Urothelium cell line (cell line): ENCODE measurements at regions not wholly inside any gene's neighbourhood (a gene's known extent, or its start where the extent isn't known, plus 50 kb on each side); places are given as distances from the start of the nearest gene placed in this dataset.
A peak's percentile ranks its signal among the peaks of the same experiment; 100 is the strongest.
"Not testable (repeated sequence)": the region's sequence is repeated elsewhere in the genome, so short reads cannot be mapped to it uniquely, and the experiment has no call there.

ENCODE experiments used
- DNase-seq: peaks from one replicate; pipeline ENCODE4 v3.0.0; 2011; ENCODE audit warnings: low spot score, mixed read lengths
- FAIRE-seq: peaks from 2 replicates; lab custom pipeline; 2011; peaks lifted over from hg19 to GRCh38; lab: Jason Lieb, UNC

DNA sequence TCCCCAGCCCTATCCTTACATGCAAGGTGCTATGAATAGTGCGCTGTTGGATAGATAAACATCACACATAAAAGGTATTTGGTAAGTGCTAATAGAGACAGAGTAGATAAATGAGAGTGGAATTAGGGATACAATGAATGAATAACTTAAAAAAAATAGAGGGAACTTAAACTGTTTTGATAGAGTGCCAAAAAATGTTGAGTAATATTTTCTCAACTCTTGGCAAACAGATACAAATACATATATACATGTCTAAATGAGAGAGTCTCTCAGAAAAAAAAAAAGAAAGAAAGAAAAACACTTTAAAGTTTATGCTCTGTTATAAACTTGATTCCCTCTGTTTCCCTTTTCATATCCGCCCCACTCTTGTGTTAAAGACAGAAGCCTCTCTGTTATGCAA is 667.4 kb downstream of the ROBO2 start:
- FAIRE-seq = no peak
- DNase-seq = no peak

DNA sequence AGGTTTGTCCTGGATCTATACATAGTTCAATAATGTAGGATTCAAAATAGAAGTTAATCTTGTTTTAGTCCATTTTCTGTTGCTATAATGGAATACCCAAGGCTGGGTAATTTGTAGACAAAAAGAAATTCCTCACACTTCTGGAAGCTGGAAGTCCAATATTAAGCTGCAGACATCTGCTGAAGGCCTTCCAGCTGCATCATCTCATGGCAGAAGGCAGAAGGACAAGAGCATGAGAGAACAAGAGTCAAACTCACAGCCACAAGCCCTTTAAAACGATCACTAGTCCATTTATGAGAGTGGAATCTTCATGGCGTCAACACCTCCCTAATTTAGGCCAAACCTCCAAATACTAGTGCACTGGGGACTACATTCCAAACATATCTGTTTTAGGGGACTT is 669.3 kb downstream of the ROBO2 start:
- DNase-seq = no peak

DNA sequence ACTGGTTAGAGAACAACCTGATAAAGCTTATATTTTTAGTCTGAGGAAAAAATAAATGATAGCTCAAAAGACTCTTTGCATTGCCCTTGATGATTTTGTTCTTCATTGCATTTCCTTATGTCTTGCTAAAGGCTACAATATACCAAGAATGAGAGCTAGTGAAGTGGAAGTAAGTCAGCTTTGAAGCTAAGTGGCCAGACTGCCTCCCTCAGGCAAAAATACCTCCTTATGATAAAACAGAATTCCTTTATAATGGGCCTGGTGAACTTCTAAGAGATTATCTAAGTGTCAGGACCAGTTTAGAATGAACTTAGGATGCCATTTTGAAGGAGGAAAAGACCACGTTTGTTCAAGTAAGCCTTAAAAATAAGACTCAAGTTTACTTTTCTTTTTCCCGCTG is 678.4 kb downstream of the ROBO2 start:
- FAIRE-seq = no peak

More for the DNA sequence above, 669.3 kb downstream of the ROBO2 start:
- FAIRE-seq = no peak

DNA sequence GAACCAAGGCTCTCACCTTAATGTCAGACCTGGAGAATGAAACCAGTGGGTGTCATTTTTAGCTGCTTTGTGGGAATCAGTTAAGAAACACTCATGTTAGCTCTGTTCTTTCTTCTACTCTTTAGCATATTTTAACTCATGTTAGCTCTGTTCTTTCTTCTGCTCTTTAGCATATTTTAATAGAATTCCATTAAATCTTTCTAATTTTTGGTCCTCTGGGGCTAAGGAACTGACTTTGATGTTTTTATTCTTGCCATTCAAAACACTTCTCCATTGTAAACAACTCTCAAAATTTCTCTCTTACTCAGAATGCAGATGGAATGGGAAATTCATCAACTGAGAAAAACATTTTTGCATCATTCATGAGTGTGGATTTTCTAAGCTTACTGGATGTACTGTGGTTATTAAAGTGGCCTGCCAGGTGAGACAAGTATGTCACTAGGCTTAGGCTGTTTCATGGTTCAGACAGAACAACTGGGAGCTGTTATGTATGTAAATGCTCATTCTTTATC is 680.6 kb downstream of the ROBO2 start:
- DNase-seq = no peak
- FAIRE-seq = no peak

More for the DNA sequence above, 678.4 kb downstream of the ROBO2 start:
- no peak for DNase-seq

DNA sequence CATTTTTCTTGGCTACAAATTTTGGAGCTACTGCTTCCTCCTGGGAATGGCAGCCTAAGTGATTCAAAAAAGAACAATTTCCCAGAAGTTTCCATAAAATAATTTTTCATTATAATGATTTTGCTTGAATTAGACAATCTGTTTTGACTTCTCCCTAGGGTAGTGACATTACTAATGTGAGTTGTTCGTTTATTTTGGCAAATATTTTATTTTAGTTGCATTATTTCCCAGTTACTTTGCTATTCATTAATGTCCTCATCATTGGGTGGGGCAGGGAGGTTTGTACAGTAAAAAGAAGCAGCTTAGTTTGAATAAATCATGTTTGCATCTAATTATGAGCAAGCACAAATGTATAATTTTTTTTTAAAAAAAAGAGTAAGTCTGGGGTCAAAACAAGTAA is 686.6 kb downstream of the ROBO2 start:
- FAIRE-seq (no peak), DNase-seq (no peak)

DNA sequence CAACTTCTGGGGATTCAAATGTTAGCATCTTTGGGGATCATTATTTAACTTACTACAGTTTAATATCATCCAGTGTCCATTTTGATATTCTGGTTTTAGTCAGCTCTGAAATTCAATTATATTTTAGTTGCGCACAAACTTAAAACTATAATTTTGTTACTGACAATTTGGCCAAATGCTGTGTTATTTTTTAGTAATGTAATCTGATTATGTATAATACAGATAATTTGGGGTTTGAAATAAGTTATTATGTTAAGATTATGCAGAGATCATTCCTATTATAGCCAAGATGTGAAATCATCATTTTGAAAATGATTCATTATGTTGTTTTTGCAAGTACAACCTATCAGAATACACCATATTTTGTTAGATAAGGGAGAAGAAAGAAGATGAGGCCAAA is 706.1 kb downstream of the ROBO2 start:
- DNase-seq (no peak), FAIRE-seq (no peak)

DNA sequence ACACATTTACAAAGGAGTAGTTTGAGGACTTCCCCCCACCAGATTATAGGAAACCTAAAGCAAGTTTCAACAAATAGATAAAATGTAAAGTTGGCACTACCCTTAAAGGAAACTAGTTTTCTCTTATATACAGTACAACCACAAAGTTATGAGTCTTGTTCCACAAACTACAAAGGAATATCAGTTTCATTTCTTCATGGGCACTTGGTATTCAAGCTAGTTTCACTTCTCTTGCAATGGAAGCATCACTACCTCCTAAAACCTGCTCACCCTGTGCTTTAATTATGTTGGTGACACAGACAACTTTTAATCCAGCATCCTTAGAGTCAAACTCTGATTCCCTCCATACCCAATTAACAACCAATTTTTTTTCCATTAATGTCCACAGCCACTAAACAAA is 707.0 kb downstream of the ROBO2 start:
- FAIRE-seq (no peak), DNase-seq (no peak)

DNA sequence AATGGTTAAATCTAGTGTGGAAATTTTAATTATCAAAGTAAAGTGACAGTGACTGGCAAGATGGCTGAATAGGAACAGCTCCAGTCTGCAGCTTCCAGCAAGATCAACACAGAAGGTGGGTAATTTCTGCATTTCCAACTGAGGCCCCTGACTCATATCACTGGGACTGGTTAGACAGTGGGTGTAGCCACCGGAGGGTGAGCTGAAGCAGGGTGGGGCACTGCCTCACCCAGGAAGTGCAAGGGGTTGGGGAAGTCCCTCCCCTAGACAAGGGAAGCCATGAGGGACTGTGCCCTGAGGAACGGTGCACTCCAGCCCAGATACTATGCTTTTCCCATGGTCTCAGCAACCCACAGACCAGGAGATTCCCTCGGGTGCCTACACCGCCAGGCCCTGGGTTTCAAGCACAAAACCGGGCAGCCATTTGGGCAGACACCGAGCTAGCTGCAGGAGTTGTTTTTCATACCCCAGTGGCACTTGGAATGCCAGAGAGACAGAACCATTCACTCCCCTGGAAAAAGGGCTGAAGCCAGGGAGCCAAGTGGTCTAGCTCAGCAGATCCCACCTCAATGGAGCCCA is 716.6 kb downstream of the ROBO2 start:
- DNase-seq, FAIRE-seq: not testable (repeated sequence)

DNA sequence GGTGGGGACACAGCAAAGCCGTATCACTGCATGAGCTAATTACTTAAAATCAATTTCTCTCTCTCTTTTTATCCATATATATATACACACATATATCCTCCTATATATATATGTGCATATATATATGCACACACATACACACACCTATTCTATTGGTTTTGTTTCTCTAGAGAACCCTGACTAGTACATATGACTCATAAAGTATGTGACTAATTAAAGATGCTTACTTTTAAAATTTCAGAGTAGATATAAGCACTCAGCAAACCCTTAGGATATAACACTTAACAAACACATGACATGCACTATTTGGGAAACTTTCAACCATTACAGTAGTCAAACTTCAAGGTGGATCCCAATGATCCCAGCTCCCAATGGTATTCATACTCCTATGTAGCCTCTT is 732.6 kb downstream of the ROBO2 start:
- FAIRE-seq = no peak

DNA sequence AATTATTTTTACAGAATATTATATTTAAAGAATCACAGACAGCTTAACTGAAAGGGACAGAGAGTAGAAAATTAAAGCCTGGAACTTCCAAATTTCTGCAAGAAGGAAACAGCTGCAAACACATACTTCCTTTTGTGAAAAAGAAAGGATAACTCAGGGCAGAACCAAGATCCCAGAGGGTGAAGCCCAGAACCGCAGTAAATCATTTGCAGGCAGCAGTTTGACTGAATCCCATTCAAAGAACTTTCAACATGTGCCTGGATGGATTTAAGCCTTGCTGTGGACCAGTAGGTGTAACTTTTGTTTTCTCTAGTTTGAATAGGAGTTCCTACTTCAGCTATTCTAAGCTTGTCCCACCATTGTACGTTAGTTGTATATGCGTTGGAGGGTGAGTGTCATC is 733.2 kb downstream of the ROBO2 start:
- no peak for DNase-seq
- no peak for FAIRE-seq

More for the DNA sequence above, 732.6 kb downstream of the ROBO2 start:
- no peak for DNase-seq

DNA sequence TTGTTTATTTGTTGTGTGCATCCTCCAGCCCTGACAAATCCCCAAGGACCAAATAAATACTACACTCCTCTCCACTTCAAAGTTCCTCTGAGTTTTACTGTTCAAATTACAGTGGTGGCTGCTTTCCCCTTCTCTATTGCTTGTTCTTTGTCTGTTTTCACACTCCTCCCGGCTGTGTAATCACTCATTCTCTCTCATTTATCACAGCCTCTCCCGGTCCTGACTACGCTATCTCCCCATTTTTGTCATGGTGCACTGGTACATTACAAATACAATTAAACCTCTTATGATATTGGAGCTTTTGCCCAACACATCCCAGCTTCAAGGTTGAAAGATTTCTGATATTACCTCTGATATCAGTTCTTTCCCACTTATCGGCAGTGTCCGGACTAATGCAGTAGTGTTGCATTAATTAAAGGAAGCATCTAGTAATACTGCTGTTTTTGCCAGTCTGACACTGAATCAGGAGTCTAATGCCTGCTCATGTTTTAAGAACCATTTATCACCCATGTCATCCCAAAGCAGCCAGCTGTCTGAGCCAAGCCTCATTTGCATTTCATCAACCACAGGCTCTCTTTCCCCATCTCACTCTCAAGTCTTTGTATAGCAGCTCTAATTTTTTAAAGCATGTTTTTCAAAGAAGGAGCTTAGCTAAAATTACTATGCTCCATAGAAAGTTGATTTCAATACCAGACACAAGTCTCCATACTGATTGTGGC is 740.5 kb downstream of the ROBO2 start:
- DNase-seq = no peak
- FAIRE-seq = no peak

DNA sequence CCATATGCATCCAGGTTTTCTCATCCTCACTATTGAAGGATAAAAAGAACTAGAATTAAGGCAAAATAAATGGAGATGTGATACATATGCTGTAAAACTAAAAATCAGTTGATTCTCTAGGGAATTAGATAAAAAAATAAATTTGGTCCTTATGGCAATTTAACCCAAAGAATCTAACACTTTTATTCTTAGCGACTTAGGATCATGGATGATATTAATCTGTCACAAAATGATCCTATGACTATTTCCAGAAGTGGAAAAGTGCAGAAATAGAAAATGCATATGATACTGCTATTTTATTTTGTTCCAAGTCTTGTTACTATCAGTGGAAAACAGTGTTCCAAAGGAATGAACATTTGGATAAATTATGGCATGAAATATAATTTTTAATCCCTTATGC is 746.3 kb downstream of the ROBO2 start:
- FAIRE-seq (no peak), DNase-seq (no peak)

DNA sequence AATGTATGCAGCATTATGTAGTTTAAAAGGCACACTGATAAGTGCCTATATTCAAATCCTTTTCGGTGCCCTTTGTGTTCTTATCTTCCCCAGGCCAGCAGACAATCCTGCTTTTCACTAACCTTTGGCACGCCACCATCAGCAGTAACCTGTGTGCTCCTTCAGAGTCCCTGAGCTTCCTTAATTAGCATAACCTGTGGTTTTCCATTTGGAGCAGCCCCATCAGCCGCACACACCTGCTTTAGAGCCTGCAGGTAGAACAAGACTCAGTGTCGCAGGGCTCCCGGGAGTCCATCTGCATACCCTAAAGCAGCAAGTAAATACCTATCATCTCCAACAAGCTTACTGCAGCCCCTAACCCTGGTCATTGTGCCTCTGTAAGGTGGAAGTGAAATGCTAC is 755.1 kb downstream of the ROBO2 start:
- FAIRE-seq = no peak
- no peak for DNase-seq

DNA sequence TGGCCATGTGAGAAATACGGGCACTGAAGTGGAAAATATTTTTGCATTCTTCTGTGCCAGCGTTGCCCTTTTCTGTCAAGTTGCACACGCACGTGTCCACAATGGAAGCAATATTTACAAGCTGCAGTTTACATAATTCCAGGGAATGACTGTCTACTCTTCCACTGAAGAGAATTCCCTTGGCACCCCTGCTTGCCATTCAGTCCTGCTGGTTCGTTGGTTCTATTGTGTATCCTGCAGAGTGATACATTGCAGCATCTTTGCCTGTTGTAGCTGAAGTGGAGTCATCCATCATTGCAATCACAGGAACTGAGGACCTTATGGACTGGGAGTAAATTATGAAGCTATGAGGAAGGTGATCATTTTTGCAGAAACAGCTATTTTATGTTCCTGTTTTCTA is 759.4 kb downstream of the ROBO2 start:
- DNase-seq = no peak
- no peak for FAIRE-seq

DNA sequence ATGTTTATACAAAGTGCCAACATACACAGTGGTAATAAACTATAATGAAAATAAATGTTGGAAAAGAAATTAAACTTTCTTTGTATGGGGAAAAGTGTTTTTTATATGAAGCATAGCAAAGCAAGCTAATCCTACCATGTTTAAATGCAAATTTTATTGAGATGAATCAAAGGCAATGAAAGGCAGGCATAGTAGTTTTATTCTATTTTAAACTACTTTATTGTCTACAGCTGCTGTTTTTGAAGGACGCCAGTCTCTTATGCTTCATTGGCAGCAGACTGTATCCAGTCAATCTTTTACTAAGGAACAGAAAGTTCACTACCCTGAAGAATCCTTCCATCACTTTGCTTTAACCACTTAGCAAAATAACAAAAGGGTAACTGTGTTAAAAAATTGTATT is 761.0 kb downstream of the ROBO2 start:
- DNase-seq (no peak), FAIRE-seq (no peak)

DNA sequence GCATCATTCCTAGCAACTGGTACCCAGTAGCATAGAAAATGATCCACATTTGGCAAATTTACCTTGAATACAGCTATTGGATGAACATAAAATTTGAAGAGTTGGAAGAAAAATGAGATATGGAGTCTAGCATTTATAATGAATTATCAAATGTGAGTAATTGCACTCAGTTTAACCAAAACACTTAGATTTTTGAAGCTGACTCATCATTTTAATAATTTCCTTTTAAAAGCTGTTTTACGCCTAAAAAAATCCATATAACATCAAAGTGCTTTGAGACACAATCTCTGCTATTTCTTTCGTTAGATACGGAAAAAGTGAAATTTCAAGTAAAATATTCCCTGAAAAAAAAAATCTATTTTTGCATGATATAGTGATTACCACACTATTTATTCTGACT is 767.4 kb downstream of the ROBO2 start:
- FAIRE-seq (no peak), DNase-seq (no peak)

DNA sequence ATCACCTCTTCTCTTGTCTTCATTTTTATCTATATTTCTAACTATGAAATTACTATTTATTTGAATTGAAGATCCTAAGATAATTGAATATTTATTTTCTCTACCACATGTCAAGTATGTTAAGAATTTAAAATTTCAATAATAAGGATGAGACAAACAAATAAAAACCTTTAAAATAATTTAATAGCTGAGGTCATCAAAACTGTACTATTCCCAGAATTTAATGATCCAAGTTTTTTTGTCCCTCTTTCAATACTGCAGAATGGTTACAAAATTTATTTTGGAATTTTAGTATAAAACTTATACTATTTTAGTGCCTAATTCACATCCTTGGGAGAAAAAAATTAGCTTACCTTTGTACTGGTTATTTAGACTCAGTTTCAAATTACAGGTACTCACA is 774.9 kb downstream of the ROBO2 start:
- DNase-seq (no peak), FAIRE-seq (no peak)

DNA sequence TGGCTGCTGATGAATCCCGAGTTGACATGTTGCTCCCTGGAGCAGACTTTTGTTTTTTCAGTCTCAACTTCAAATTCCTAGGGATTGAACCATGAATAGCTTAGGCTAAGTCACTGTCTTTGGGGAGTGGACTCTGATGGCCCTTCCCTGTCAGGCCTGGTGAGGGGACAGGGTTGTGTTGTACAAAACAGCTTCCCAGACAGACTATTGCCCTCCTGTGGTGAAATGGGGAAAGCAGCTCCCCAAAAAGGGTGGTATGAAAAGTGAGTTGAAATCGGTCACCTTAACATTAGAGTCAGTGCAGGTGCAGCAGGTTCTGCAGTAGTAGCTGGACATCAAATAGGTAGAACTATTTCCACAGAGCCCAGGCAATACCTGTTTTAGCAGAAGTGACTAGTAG is 775.6 kb downstream of the ROBO2 start:
- FAIRE-seq = no peak
- peak; percentile 8 for DNase-seq

DNA sequence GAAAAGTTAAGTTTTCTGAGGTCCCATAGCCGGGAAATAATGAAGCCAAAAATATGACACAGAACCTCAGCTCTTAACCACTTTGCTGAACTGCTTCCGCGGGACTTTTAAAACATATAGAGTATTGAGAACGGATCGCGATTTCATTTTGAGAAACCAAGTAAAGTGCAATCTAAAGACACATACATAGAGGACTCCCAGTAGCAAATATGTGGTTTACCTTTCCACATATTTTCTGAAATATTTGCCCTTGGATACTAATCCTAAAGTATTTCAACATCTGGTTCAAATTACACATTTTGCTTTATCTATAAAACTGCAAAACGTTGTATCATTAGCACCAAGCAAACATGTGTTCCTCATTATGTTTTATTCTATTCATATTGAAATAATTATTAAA is 776.5 kb downstream of the ROBO2 start:
- no peak for DNase-seq
- no peak for FAIRE-seq

DNA sequence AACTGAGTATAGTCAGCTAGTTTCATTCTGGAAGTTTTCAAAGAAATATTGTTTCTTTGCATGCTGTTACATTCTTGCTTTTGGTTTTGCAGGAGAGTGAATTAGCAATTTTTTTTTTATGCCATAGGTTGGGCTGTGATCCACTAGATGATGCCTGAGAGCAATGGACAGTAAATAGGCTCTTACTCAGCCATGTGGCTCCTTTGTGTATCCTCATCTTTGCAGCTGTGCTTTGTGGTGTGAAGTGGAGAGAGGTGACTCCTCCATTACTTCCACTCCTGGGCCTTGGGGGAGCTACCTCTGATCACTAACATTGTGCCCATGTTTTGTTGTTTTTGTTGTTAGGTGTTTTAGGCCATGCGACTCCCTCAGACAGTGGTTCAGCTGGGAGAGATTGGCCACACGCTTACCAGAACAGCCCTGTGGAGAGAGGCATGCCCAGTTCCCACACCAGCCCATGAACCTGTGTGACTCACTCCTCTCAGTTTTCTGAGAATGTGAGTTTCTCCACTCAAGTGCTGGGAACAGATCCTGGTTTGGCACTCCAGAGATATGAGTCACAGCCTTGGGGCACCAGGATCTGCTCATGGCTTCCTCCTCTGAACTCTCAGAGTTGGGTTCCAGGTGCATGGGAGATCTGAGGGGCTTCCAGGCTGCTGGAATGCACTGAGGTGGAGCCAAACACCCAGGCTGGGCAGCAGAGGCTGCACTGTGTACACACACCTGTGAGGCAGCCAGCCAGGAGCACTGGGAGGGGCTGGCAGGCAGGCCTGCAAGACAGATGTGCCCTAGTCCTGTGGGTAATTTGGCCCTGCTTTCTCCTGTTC is 785.3 kb downstream of the ROBO2 start:
- FAIRE-seq (peak; percentile 70), DNase-seq (peak; percentile 85)

DNA sequence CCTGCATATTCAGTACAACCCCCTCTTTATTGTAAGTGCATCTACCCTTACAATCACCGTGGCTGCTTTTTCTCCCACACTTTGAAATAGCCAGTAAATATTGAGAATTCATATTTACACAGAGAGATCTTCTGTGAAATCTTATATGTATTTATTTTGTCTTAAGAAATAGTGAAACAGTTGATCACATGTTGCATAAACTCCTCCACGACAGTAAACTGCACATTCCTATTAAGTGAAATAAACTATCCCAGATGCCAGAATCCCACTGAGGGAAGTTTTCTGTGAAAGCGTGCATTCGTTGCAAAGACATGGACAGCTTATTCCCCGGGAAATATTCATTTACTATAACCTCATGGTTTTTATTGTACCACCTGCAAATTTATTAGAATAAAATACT is 796.0 kb downstream of the ROBO2 start:
- FAIRE-seq = no peak
- DNase-seq = no peak
